ENCODE measurements at regions not wholly inside any gene's neighbourhood (a gene's known extent, or its start where the extent isn't known, plus 50 kb on each side); places are given as distances from the start of the nearest gene placed in this dataset.

GRCh38 chr7:155183655-155184054 lies 113.5 kb downstream of the HTR5A start:
- Mint-ChIP-seq H3K4me3 (ENCODE audit: unreplicated experiment) (no peak overlapping the region), H3K4me1 (ENCODE audit: insufficient read depth, unreplicated experiment) (no peaks in the 10 kb centered on the region), H3K9me3 (ENCODE audit: unreplicated experiment) (peaks cover 20% of the 10 kb centered on the region), H3K27me3 (ENCODE audit: insufficient read depth, unreplicated experiment) (no peaks in the 10 kb centered on the region), H3K27ac (ENCODE audit: low read depth, unreplicated experiment) (no peak overlapping the region), H3K36me3 (ENCODE audit: insufficient read depth, unreplicated experiment) (no peaks in the 10 kb centered on the region)
- no TSS peak for BruUV-seq (replicated peaks)
- intact Hi-C loops (cut with micrococcal nuclease) = no loop called here
- ChIA-PET CTCF (interaction anchor here (0.6 kb wide), 1 partner anchor 18 kb away, joined by 8 read pairs; no protein-coding TSS in a partner anchor), POLR2A (no interaction called here)
- TF ChIP-seq CTCF (IDR thresholded peaks at IDR 0.05; ENCODE audit: unreplicated experiment) = no peak
- no peak for DNase-seq (ENCODE audit: unreplicated experiment)

- intact Hi-C loops (cut with micrococcal nuclease) = no loop called here
- Mint-ChIP-seq H3K27me3 (ENCODE audit: insufficient read depth, unreplicated experiment) (no peaks in the 10 kb centered on the region), H3K9me3 (ENCODE audit: unreplicated experiment) (peaks cover 20% of the 10 kb centered on the region), H3K4me1 (ENCODE audit: insufficient read depth, unreplicated experiment) (no peaks in the 10 kb centered on the region), H3K27ac (ENCODE audit: low read depth, unreplicated experiment) (no peak overlapping the region), H3K4me3 (ENCODE audit: unreplicated experiment) (no peak overlapping the region), H3K36me3 (ENCODE audit: insufficient read depth, unreplicated experiment) (no peaks in the 10 kb centered on the region)
- no peak for TF ChIP-seq CTCF (IDR thresholded peaks at IDR 0.05; ENCODE audit: unreplicated experiment)
- CTCF ChIA-PET = interaction anchor here (0.7 to 1.4 kb wide), 4 partner anchors 11 to 185 kb away, joined by 3 to 4 read pairs (median 4); no protein-coding TSS in a partner anchor
- POLR2A ChIA-PET = no interaction called here
- no peak for DNase-seq (ENCODE audit: unreplicated experiment)
- BruUV-seq (replicated peaks) = no TSS peak
These were observed 112.8 kb upstream of the INSIG1 start for GRCh38 chr7:155184923-155185322.

GRCh38 chr7:155187061-155187785 lies 110.5 kb upstream of the INSIG1 start:
- ChIA-PET POLR2A (no interaction called here), CTCF (interaction anchor here (0.6 to 1.6 kb wide), 3 partner anchors 19 to 177 kb away, joined by 3 to 5 read pairs (median 3); no protein-coding TSS in a partner anchor)
- Mint-ChIP-seq H3K27me3 (ENCODE audit: insufficient read depth, unreplicated experiment) (no peaks in the 10 kb centered on the region), H3K4me3 (ENCODE audit: unreplicated experiment) (no peak overlapping the region), H3K27ac (ENCODE audit: low read depth, unreplicated experiment) (no peak overlapping the region), H3K36me3 (ENCODE audit: insufficient read depth, unreplicated experiment) (no peaks in the 10 kb centered on the region), H3K4me1 (ENCODE audit: insufficient read depth, unreplicated experiment) (peaks cover 5% of the 10 kb centered on the region), H3K9me3 (ENCODE audit: unreplicated experiment) (peaks cover 20% of the 10 kb centered on the region)
- no peak for TF ChIP-seq CTCF (IDR thresholded peaks at IDR 0.05; ENCODE audit: unreplicated experiment)
- DNase-seq (ENCODE audit: unreplicated experiment) = no peak
- no TSS peak for BruUV-seq (replicated peaks)
- intact Hi-C loops (cut with micrococcal nuclease) = no loop called here

- ChIA-PET CTCF (interaction anchor here (0.6 to 3.9 kb wide), 5 partner anchors 20 to 410 kb away, joined by 3 to 50 read pairs (median 3); no protein-coding TSS in a partner anchor), POLR2A (interaction anchor here (0.6 to 0.9 kb wide), 2 partner anchors 22 to 181 kb away, joined by 3 to 4 read pairs; no protein-coding TSS in a partner anchor)
- intact Hi-C loops (cut with micrococcal nuclease) = no loop called here
- Mint-ChIP-seq H3K4me1 (ENCODE audit: insufficient read depth, unreplicated experiment) (peaks cover 5% of the 10 kb centered on the region), H3K27me3 (ENCODE audit: insufficient read depth, unreplicated experiment) (no peaks in the 10 kb centered on the region), H3K4me3 (ENCODE audit: unreplicated experiment) (no peak overlapping the region), H3K36me3 (ENCODE audit: insufficient read depth, unreplicated experiment) (no peaks in the 10 kb centered on the region), H3K27ac (ENCODE audit: low read depth, unreplicated experiment) (no peak overlapping the region), H3K9me3 (ENCODE audit: unreplicated experiment) (peaks cover 16% of the 10 kb centered on the region)
- no TSS peak for BruUV-seq (replicated peaks)
- DNase-seq (ENCODE audit: unreplicated experiment) = no peak
- TF ChIP-seq CTCF (IDR thresholded peaks at IDR 0.05; ENCODE audit: unreplicated experiment) = no peak
These were observed 109.3 kb upstream of the INSIG1 start for GRCh38 chr7:155188357-155188756.
